22Rv1 (cell line): ENCODE measurements at regions not wholly inside any gene's neighbourhood (a gene's known extent, or its start where the extent isn't known, plus 50 kb on each side); places are given as distances from the start of the nearest gene placed in this dataset.

Experiments
- CTCF ChIP-seq: fragments of 450-650 bp; IDR thresholded peaks from 2 replicates; pipeline ENCODE4 v1.5.1; 2017; ENCODE audit warnings: mild to moderate bottlenecking
- ZFX ChIP-seq: fragments of 450-650 bp; IDR thresholded peaks from 2 replicates; pipeline ENCODE4 v1.6.1; 2017; ENCODE audit warnings: antibody characterized with exemption, borderline replicate concordance

GRCh38 chr2:129199501-129199900 lies 780.0 kb upstream of the RAB6C start:
- TF ChIP-seq CTCF (no peak), ZFX (no peak)
